Lower leg skin (tissue), 4 donors: ENCODE measurements at regions not wholly inside any gene's neighbourhood (a gene's known extent, or its start where the extent isn't known, plus 50 kb on each side); places are given as distances from the start of the nearest gene placed in this dataset.

Experiments
- DNase-seq, 2 donors: peaks; one replicate each; pipeline ENCODE4 v3.0.0-alpha.2; 2019; ENCODE audit warnings: low spot score in 2 of 2
- H3K4me3 ChIP-seq: fragments of 200-600 bp; sonication (generic); 2 replicates; pipeline ENCODE4 v1.5.1; 2017; ENCODE audit warnings: mild to moderate bottlenecking, low read depth; ENCODE audit not compliant: poor library complexity, severe bottlenecking
- POLR2A ChIP-seq, 2 donors: fragments of 450-650 bp; IDR thresholded peaks; one replicate each; pipeline ENCODE4 v1.6.1; 2016 to 2017; ENCODE audit warnings: antibody characterized with exemption in 2 of 2, mild to moderate bottlenecking in 1 of 2, moderate library complexity in 1 of 2
- WGBS, 2 donors: methylation state at CpG; one replicate each; pipeline ENCODE4 v1.1.5; 2018; 5-methylcytosine and 5-hydroxymethylcytosine counted together
- intact Hi-C: fragments of 100-400 bp; cut with DNase I; formaldehyde crosslinking; loops from one replicate; pipeline ENCODE4 v1.15.0; 2023; ENCODE audit warnings: low total_unique reads
- TF ChIP-seq, protein P1 (sequence below), 3 donors: fragments of 450-650 bp; IDR thresholded peaks; one replicate each; pipeline ENCODE4 v1.5.1; 2016; ENCODE audit warnings: antibody characterized with exemption in 3 of 3, mild to moderate bottlenecking in 3 of 3, moderate library complexity in 2 of 3

DNA sequence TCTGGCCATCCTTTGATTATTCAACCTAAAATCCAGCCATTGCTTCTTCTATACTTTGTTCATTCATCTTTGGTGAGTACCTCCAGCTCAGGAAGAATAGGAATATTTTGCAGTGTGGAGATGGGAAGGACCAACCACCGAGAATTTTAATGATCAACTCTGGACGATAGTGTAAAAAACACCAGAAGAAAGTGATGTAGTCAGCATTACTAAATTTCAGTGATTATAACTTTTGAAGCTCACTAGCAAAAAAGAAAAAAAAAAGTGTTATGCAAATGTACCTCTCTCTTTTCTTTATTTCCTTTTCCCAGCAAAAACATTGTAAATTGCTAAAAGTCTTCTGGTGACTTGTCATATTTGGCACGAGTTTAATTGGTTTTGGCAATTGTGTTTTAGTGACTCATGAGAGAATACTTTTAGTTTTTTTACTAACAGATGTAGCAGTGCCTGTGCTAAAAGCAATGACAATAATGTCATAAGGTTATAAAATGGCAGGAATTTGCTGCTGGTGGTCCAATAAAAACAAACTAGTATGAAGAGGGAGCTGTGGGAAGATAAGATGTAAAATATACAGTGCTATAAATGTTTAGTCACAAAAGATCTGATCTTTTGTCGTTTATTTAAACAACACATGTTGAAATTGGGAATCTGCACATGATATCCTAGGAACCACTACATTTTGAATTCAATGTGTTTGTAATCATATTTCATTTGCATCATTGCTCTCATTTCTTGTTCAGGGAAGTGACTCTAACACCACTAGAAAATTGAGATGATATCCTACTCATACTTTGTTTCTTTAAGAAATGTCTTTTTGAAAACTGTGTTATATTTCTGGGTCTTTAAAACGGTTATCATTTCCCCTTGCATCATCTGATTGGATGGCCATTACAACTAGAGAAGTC, 81.3 kb upstream of the ERCC6L2 start:
- TF ChIP-seq POLR2A (IDR thresholded peaks at IDR 0.05) = no peak
- TF ChIP-seq, protein P1, sequence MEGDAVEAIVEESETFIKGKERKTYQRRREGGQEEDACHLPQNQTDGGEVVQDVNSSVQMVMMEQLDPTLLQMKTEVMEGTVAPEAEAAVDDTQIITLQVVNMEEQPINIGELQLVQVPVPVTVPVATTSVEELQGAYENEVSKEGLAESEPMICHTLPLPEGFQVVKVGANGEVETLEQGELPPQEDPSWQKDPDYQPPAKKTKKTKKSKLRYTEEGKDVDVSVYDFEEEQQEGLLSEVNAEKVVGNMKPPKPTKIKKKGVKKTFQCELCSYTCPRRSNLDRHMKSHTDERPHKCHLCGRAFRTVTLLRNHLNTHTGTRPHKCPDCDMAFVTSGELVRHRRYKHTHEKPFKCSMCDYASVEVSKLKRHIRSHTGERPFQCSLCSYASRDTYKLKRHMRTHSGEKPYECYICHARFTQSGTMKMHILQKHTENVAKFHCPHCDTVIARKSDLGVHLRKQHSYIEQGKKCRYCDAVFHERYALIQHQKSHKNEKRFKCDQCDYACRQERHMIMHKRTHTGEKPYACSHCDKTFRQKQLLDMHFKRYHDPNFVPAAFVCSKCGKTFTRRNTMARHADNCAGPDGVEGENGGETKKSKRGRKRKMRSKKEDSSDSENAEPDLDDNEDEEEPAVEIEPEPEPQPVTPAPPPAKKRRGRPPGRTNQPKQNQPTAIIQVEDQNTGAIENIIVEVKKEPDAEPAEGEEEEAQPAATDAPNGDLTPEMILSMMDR (IDR thresholded peaks at IDR 0.05) = no peak
- no peak overlapping the region for H3K4me3 ChIP-seq
- intact Hi-C loops = no loop called here
- no peak for DNase-seq
- WGBS, 2 donors = 24 to 31% methylated on average over 5 of the region's 5 CpGs

DNA sequence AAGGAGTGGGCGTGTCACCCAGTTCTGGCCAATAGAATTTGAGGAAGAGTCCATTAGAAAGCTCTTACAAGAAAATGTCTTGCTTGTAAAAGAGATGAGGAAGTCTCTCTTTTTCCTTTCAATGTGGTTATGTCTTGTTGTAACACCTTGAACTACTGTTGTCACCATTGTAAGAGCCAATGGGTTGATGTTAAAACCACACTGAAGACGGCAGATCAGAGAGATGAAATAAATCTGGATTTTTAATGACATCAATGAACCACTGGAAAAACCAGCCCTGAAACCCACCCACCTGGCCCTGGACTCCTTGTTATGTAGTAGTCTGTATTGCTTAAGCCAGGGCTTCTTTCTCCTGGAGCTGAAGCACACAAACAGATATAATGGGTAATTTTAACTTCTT, 83.8 kb upstream of the ERCC6L2 start:
- no peak overlapping the region for H3K4me3 ChIP-seq
- intact Hi-C loops = no loop called here
- WGBS, 2 donors = 85 to 91% methylated on average over 2 of the region's 2 CpGs

DNA sequence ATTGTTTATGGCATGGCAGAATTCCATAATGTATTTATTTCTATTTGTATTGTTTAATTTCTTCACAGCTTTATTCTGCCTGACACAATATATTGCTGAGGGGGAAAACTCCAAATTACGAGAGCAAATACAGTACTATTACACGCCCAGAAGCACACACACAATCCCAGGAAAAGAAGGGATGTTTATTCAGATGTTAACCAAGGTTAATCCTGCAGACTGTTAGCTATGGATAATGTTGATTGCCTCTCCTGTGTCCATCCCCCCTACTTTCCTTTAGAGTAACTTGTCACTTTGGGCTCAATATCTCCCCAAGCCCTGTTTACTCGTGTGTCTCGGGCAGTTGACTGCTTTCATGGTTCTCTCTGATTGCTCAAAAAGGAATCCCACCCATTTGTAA, 84.2 kb upstream of the ERCC6L2 start:
- DNase-seq = no peak
- TF ChIP-seq POLR2A (IDR thresholded peaks at IDR 0.05) = no peak
- TF ChIP-seq, protein P1 (IDR thresholded peaks at IDR 0.05) = no peak
- H3K4me3 ChIP-seq = no peak overlapping the region
- 78 to 88% methylated on average over 4 of the region's 4 CpGs for WGBS, 2 donors
- intact Hi-C loops = no loop called here

More for the DNA sequence above, 83.8 kb upstream of the ERCC6L2 start:
- DNase-seq = no peak
- TF ChIP-seq, protein P1 (IDR thresholded peaks at IDR 0.05) = no peak
- TF ChIP-seq POLR2A (IDR thresholded peaks at IDR 0.05) = no peak

DNA sequence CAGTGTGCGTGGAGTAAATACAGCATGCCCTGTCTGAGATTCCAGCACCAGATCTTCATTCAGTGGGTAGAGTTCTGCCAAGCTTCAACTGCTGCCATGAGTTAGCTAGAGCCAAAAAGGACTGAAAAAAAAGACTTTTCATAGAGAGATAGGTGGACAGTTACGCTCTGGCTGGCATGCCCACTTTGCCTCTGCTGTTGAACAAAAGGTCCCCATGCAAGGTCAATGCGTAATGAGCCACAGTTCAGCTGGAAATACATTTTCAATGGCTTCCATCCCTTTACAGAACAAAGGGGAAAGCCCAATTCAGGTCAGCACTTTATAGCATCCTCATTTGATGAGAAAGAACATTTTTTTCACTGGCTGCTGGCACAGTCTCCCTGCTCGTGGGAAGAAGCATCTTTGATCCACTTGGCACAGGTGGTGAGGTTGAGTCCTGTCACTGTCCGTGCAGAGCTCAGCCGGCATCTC, 86.9 kb upstream of the ERCC6L2 start:
- WGBS, 2 donors = 56 to 74% methylated on average over 6 of the region's 6 CpGs
- TF ChIP-seq, protein P1 (IDR thresholded peaks at IDR 0.05) = no peak
- no peak for TF ChIP-seq POLR2A (IDR thresholded peaks at IDR 0.05)
- intact Hi-C loops = loop anchor here (5.0 kb wide), 1 partner anchor 861 kb away; no protein-coding TSS in a partner anchor
- DNase-seq = no peak
- H3K4me3 ChIP-seq = no peak overlapping the region

DNA sequence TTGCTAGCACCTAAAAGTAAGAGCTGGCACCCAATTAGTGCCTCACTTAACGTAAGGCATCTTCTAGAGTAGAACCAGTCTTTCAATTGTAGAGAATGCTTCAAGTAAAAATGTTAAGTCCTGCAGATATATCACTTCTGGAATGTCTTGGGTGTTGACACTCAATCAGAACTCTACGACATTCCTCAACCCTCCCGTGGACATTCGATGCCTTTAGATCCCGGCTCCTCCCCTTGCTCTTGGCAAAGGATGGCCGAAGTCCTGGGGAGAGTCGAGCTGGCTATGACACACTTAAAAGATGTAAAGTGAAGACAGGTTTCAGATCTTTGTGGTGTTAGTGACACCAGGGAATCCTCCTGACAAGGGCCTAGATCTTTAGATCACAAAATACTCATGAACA, 87.5 kb upstream of the ERCC6L2 start:
- intact Hi-C loops = loop anchor here (5.0 kb wide), 1 partner anchor 861 kb away; no protein-coding TSS in a partner anchor
- no peak for DNase-seq
- WGBS, 2 donors = 55 to 64% methylated on average over 7 of the region's 7 CpGs
- no peak overlapping the region for H3K4me3 ChIP-seq
- TF ChIP-seq POLR2A (IDR thresholded peaks at IDR 0.05) = no peak
- TF ChIP-seq, protein P1 (IDR thresholded peaks at IDR 0.05) = no peak
